ENCODE measurements at regions not wholly inside any gene's neighbourhood (a gene's known extent, or its start where the extent isn't known, plus 50 kb on each side); places are given as distances from the start of the nearest gene placed in this dataset.
"Not testable (repeated sequence)": the region's sequence is repeated elsewhere in the genome, so short reads cannot be mapped to it uniquely, and the experiment has no call there.

DNA sequence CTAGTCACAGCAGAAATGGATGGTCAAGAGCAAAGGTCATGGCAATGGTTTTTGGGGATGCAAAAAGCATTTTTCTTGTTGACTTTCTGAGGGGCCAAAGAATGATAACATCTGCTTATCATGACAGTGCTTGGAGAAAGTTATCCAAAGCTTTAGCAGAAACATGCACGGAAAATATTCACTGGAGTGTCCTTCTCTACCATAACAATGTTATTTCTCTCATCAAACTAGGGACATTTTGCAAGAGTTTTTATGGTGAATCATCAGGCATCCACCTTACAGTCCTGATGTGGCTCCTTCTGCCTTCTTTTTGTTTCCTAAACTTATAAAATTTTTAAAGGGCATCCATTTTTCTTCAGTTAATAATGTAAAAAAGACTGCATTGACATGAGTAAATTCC is 302.3 kb downstream of the HIVEP2 start:
- no peak for DNase-seq (ENCODE audit: low read depth)
- H3K4me3 ChIP-seq (ENCODE audit: control insufficient read depth, low read depth, low read length), result no peak overlapping the region
- TF ChIP-seq, protein P1, sequence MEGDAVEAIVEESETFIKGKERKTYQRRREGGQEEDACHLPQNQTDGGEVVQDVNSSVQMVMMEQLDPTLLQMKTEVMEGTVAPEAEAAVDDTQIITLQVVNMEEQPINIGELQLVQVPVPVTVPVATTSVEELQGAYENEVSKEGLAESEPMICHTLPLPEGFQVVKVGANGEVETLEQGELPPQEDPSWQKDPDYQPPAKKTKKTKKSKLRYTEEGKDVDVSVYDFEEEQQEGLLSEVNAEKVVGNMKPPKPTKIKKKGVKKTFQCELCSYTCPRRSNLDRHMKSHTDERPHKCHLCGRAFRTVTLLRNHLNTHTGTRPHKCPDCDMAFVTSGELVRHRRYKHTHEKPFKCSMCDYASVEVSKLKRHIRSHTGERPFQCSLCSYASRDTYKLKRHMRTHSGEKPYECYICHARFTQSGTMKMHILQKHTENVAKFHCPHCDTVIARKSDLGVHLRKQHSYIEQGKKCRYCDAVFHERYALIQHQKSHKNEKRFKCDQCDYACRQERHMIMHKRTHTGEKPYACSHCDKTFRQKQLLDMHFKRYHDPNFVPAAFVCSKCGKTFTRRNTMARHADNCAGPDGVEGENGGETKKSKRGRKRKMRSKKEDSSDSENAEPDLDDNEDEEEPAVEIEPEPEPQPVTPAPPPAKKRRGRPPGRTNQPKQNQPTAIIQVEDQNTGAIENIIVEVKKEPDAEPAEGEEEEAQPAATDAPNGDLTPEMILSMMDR (IDR thresholded peaks at IDR 0.05; ENCODE audit: control insufficient read depth, insufficient read depth, low read depth, low read length, missing control alignments), result no peak

DNA sequence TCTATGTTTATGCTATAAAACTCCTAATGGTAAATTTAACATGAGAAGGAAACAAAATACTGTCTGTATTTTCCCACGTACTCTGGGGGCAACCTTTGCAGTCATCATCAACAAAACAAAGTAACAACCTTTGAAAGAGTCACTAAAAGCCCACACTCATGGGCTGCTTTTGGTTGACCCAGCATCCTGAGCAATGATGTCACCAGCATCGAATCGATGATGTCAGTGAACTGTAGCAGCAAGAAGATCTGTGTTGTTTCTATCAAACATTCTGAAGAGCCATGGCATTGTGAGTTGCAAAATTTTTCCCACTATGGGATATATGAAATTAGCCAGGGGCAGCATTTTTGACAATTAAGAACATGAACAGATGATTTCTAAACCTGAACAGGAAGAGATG is 300.1 kb downstream of the HIVEP2 start:
- no peak overlapping the region for H3K4me3 ChIP-seq (ENCODE audit: control insufficient read depth, low read depth, low read length)
- TF ChIP-seq, protein P1 (IDR thresholded peaks at IDR 0.05; ENCODE audit: control insufficient read depth, insufficient read depth, low read depth, low read length, missing control alignments), result no peak
- DNase-seq (ENCODE audit: low read depth), result no peak

- H3K4me3 ChIP-seq (ENCODE audit: control insufficient read depth, low read depth, low read length), result no peak overlapping the region
- no peak for DNase-seq (ENCODE audit: low read depth)
- TF ChIP-seq, protein P1 (IDR thresholded peaks at IDR 0.05; ENCODE audit: control insufficient read depth, insufficient read depth, low read depth, low read length, missing control alignments), result no peak
These were observed 299.3 kb downstream of the HIVEP2 start for GRCh38 chr6:142645663-142646062.

GRCh38 chr6:142647449-142648035 is 297.4 kb downstream of the HIVEP2 start:
- DNase-seq (ENCODE audit: low read depth), result no peak
- no peak overlapping the region for H3K4me3 ChIP-seq (ENCODE audit: control insufficient read depth, low read depth, low read length)
- TF ChIP-seq, protein P1 (IDR thresholded peaks at IDR 0.05; ENCODE audit: control insufficient read depth, insufficient read depth, low read depth, low read length, missing control alignments), result no peak

DNA sequence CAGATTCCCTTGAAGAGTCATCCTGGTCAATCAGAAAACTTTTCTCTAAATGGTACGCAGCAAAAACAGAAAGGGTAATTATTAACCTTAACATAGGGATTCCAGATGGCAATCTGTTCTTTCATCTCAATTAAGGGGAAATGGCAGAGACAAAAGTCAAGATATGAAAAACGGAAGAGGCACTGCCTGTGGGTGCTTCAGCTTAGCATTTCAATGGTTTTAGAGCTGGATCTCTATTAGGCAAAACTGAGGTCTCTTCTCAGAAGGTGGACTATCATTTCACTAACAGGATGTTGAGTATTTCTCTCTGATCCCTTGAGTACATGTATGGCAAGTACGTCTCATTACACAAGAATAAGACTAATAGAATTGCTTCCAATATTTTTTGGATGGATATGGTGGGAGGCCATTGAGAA is 296.9 kb downstream of the HIVEP2 start:
- H3K4me3 ChIP-seq (ENCODE audit: control insufficient read depth, low read depth, low read length), result no peak overlapping the region
- no peak for DNase-seq (ENCODE audit: low read depth)

GRCh38 chr6:142648526-142648925 is 296.4 kb downstream of the HIVEP2 start:
- no peak overlapping the region for H3K4me3 ChIP-seq (ENCODE audit: control insufficient read depth, low read depth, low read length)
- no peak for DNase-seq (ENCODE audit: low read depth)
- TF ChIP-seq, protein P1 (IDR thresholded peaks at IDR 0.05; ENCODE audit: control insufficient read depth, insufficient read depth, low read depth, low read length, missing control alignments), result no peak

More for the DNA sequence above, 296.9 kb downstream of the HIVEP2 start:
- TF ChIP-seq, protein P1 (IDR thresholded peaks at IDR 0.05; ENCODE audit: control insufficient read depth, insufficient read depth, low read depth, low read length, missing control alignments), result no peak

GRCh38 chr6:142649438-142650234 is 295.3 kb downstream of the HIVEP2 start:
- DNase-seq (ENCODE audit: low read depth); H3K4me3 ChIP-seq (ENCODE audit: control insufficient read depth, low read depth, low read length): not testable (repeated sequence)

Data from AG09309 (cell line).